ENCODE measurements at regions not wholly inside any gene's neighbourhood (a gene's known extent, or its start where the extent isn't known, plus 50 kb on each side); places are given as distances from the start of the nearest gene placed in this dataset.

DNA sequence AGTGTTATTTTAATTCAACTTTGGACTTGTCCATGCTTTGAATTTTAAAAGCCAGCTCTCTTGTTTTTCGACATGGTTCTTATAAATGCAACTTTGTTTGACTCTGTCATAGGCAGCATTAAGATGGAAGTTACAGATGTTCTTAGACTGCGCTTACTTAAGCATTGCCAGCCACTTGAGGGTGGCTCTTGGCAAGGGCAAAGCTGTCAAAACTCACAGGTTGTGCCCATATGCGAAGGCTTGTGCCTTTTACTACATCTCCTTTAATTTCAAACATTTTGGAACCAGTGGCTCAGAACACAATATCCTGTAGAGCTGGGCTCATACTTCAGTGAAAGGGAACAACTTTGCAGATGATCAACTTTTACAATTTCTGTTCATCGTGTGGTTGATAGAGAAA lies 135.5 kb downstream of the TRAM1L1 start:
- TF ChIP-seq, protein P1, sequence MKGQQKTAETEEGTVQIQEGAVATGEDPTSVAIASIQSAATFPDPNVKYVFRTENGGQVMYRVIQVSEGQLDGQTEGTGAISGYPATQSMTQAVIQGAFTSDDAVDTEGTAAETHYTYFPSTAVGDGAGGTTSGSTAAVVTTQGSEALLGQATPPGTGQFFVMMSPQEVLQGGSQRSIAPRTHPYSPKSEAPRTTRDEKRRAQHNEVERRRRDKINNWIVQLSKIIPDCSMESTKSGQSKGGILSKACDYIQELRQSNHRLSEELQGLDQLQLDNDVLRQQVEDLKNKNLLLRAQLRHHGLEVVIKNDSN (IDR thresholded peaks at IDR 0.05), result no peak
- no peak for TF ChIP-seq NFIC (IDR thresholded peaks at IDR 0.05)
- no peak for TF ChIP-seq CREB1 (IDR thresholded peaks at IDR 0.05; ENCODE audit: low read depth)
- no peak for TF ChIP-seq MAX (IDR thresholded peaks at IDR 0.05)
- TF ChIP-seq, protein P2, sequence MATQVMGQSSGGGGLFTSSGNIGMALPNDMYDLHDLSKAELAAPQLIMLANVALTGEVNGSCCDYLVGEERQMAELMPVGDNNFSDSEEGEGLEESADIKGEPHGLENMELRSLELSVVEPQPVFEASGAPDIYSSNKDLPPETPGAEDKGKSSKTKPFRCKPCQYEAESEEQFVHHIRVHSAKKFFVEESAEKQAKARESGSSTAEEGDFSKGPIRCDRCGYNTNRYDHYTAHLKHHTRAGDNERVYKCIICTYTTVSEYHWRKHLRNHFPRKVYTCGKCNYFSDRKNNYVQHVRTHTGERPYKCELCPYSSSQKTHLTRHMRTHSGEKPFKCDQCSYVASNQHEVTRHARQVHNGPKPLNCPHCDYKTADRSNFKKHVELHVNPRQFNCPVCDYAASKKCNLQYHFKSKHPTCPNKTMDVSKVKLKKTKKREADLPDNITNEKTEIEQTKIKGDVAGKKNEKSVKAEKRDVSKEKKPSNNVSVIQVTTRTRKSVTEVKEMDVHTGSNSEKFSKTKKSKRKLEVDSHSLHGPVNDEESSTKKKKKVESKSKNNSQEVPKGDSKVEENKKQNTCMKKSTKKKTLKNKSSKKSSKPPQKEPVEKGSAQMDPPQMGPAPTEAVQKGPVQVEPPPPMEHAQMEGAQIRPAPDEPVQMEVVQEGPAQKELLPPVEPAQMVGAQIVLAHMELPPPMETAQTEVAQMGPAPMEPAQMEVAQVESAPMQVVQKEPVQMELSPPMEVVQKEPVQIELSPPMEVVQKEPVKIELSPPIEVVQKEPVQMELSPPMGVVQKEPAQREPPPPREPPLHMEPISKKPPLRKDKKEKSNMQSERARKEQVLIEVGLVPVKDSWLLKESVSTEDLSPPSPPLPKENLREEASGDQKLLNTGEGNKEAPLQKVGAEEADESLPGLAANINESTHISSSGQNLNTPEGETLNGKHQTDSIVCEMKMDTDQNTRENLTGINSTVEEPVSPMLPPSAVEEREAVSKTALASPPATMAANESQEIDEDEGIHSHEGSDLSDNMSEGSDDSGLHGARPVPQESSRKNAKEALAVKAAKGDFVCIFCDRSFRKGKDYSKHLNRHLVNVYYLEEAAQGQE (IDR thresholded peaks at IDR 0.05; ENCODE audit: low read depth), result no peak
- TF ChIP-seq RAD21 (IDR thresholded peaks at IDR 0.05; ENCODE audit: low read depth), result no peak
- no peak for TF ChIP-seq FOXM1 (IDR thresholded peaks at IDR 0.05; ENCODE audit: borderline replicate concordance, low read depth)
- no peak for TF ChIP-seq EP300 (IDR thresholded peaks at IDR 0.05; ENCODE audit: borderline replicate concordance)
- no peak for TF ChIP-seq TAF1 (IDR thresholded peaks at IDR 0.05; ENCODE audit: low read depth)
- TF ChIP-seq TEAD4 (IDR thresholded peaks at IDR 0.05), result no peak
- no peak for TF ChIP-seq YY1 (IDR thresholded peaks at IDR 0.05; ENCODE audit: low read depth)
- TF ChIP-seq TCF12 (IDR thresholded peaks at IDR 0.05; ENCODE audit: low read depth), result no peak
- TF ChIP-seq CEBPB (IDR thresholded peaks at IDR 0.05), result no peak
- no peak for TF ChIP-seq ZBTB7A (IDR thresholded peaks at IDR 0.05; ENCODE audit: low read depth)
- no peak for TF ChIP-seq EGR1 (IDR thresholded peaks at IDR 0.05)

DNA sequence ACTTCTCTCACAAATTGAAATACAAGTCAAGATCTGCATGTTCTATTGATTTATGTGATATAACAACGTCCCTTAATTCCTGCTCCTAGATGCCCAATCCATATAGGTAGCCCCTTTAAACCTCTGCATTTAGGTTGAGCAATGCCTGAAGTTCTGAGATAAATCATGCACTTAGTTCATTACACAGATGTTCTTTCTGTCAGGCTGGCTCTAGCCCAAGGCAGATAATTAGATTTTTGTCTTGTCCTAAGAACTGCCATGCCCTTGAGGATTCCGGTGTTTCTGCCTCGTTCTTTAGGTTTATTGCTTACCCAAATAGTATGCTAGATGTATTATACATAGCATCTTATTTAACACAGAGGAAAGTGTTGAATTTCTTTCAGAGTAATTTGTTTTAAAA lies 143.1 kb downstream of the TRAM1L1 start:
- TF ChIP-seq CREB1 (IDR thresholded peaks at IDR 0.05; ENCODE audit: low read depth) (no peak), MAX (IDR thresholded peaks at IDR 0.05) (no peak), FOXM1 (IDR thresholded peaks at IDR 0.05; ENCODE audit: borderline replicate concordance, low read depth) (no peak), EP300 (IDR thresholded peaks at IDR 0.05; ENCODE audit: borderline replicate concordance) (no peak), EGR1 (IDR thresholded peaks at IDR 0.05) (no peak), ZBTB7A (IDR thresholded peaks at IDR 0.05; ENCODE audit: low read depth) (no peak), NFIC (IDR thresholded peaks at IDR 0.05) (no peak), CEBPB (IDR thresholded peaks at IDR 0.05) (no peak), TAF1 (IDR thresholded peaks at IDR 0.05; ENCODE audit: low read depth) (no peak), RAD21 (IDR thresholded peaks at IDR 0.05; ENCODE audit: low read depth) (no peak), TEAD4 (IDR thresholded peaks at IDR 0.05) (no peak), TCF12 (IDR thresholded peaks at IDR 0.05; ENCODE audit: low read depth) (no peak), YY1 (IDR thresholded peaks at IDR 0.05; ENCODE audit: low read depth) (no peak)
- TF ChIP-seq, protein P1 (IDR thresholded peaks at IDR 0.05), result no peak
- TF ChIP-seq, protein P2 (IDR thresholded peaks at IDR 0.05; ENCODE audit: low read depth), result no peak

DNA sequence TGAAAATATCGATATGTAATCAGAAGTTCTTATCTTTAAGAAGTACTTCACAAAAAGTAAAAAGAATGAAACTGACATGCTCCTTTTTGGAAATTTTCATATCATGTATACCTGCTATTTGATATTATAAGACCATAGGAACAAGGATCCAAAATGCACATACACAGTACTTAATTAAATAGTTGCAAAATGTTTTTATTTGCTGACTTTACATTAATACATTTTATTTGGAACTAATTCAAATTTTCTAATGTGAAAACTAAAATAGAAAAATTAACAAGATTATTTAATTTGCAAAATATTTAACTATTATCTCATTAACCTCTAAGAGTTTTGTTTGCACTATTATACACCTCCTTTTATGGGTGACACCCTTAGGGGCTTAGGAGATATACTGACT lies 155.0 kb downstream of the TRAM1L1 start:
- TF ChIP-seq YY1 (IDR thresholded peaks at IDR 0.05; ENCODE audit: low read depth) (no peak), NFIC (IDR thresholded peaks at IDR 0.05) (no peak), TEAD4 (IDR thresholded peaks at IDR 0.05) (no peak), CEBPB (IDR thresholded peaks at IDR 0.05) (no peak), FOXM1 (IDR thresholded peaks at IDR 0.05; ENCODE audit: borderline replicate concordance, low read depth) (no peak), RAD21 (IDR thresholded peaks at IDR 0.05; ENCODE audit: low read depth) (no peak), TAF1 (IDR thresholded peaks at IDR 0.05; ENCODE audit: low read depth) (no peak), CREB1 (IDR thresholded peaks at IDR 0.05; ENCODE audit: low read depth) (no peak), EGR1 (IDR thresholded peaks at IDR 0.05) (no peak), TCF12 (IDR thresholded peaks at IDR 0.05; ENCODE audit: low read depth) (no peak), ZBTB7A (IDR thresholded peaks at IDR 0.05; ENCODE audit: low read depth) (no peak), EP300 (IDR thresholded peaks at IDR 0.05; ENCODE audit: borderline replicate concordance) (no peak), MAX (IDR thresholded peaks at IDR 0.05) (no peak)
- TF ChIP-seq, protein P1 (IDR thresholded peaks at IDR 0.05), result no peak
- TF ChIP-seq, protein P2 (IDR thresholded peaks at IDR 0.05; ENCODE audit: low read depth), result no peak
